ENCODE measurements at regions not wholly inside any gene's neighbourhood (a gene's known extent, or its start where the extent isn't known, plus 50 kb on each side); places are given as distances from the start of the nearest gene placed in this dataset.

GRCh38 chr1:30085811-30086770 lies 637.3 kb downstream of the MATN1 start:
- TF ChIP-seq CTCF (IDR thresholded peaks at IDR 0.05) (peak; percentile 61 to 76 (median 66)), POLR2A (IDR thresholded peaks at IDR 0.05) (no peak), POLR2AphosphoS5 (IDR thresholded peaks at IDR 0.05) (no peak), EP300 (IDR thresholded peaks at IDR 0.05) (no peak)

Data from upper lobe of left lung (tissue), 4 donors.